ENCODE measurements at regions not wholly inside any gene's neighbourhood (a gene's known extent, or its start where the extent isn't known, plus 50 kb on each side); places are given as distances from the start of the nearest gene placed in this dataset.

- H3K79me1 ChIP-seq (ENCODE audit: low read length), result no peaks in the 10 kb centered on the region
Observed at GRCh38 chr10:44506386-44506785, 121.5 kb upstream of the CXCL12 start.

GRCh38 chr10:44510379-44511115 is 125.7 kb upstream of the CXCL12 start:
- Histone ChIP-seq H3K14ac (ENCODE audit: low read length) (no peak overlapping the region), H4K8ac (ENCODE audit: low read depth, low read length) (no peak overlapping the region), H2BK120ac (ENCODE audit: insufficient read depth, low read length, poor library complexity) (no peak overlapping the region), H3K36me3 (ENCODE audit: control insufficient read depth in 1 of 2, insufficient read depth in 2 of 2, low read length in 2 of 2) (no peaks in the 10 kb centered on the region), H2BK12ac (ENCODE audit: low read length) (no peak overlapping the region), H2AK5ac (ENCODE audit: low read length) (no peak overlapping the region), H3K79me2 (ENCODE audit: control insufficient read depth, insufficient read depth, low read length, poor library complexity) (no peaks in the 10 kb centered on the region), H3K18ac (ENCODE audit: low read length) (no peak overlapping the region), H3K27me3 (ENCODE audit: insufficient read depth, low read length) (no peaks in the 10 kb centered on the region), H3K79me1 (ENCODE audit: low read length) (no peaks in the 10 kb centered on the region), H2BK5ac (ENCODE audit: low read depth, low read length, poor library complexity) (no peak overlapping the region), H3K9ac (ENCODE audit: low read length) (no peak overlapping the region), H3K4me1 (ENCODE audit: control insufficient read depth in 1 of 2, insufficient read depth in 2 of 2, low read length in 2 of 2) (no peaks in the 10 kb centered on the region), H4K12ac (ENCODE audit: low read depth, low read length) (no peak overlapping the region), H2AFZ (ENCODE audit: insufficient read depth, low read length, poor library complexity) (no peak overlapping the region), H3K4me3 (ENCODE audit: low read depth, low read length) (no peak overlapping the region), H4K91ac (ENCODE audit: low read depth, low read length) (no peak overlapping the region), H3K4ac (ENCODE audit: low read depth, low read length) (no peak overlapping the region), H3K23ac (ENCODE audit: low read length) (no peak overlapping the region), H3K9me3 (ENCODE audit: insufficient read depth, low read depth, low read length) (no peaks in the 10 kb centered on the region), H3K4me2 (ENCODE audit: low read length) (no peak overlapping the region), H3K27ac (ENCODE audit: low read depth, low read length) (no peak overlapping the region)
- no peak for DNase-seq
- WGBS (ENCODE audit: extremely low coverage, insufficient coverage, insufficient read length), result no CpG with 5 or more reads among the region's 6 CpGs

More at GRCh38 chr10:44506386-44506785, 121.5 kb upstream of the CXCL12 start:
- no peaks in the 10 kb centered on the region for H3K4me1 ChIP-seq (ENCODE audit: control insufficient read depth in 1 of 2, insufficient read depth in 2 of 2, low read length in 2 of 2)
- H3K4me2 ChIP-seq (ENCODE audit: low read length), result no peak overlapping the region
- no peak overlapping the region for H3K9ac ChIP-seq (ENCODE audit: low read length)
- no peaks in the 10 kb centered on the region for H3K36me3 ChIP-seq (ENCODE audit: control insufficient read depth in 1 of 2, insufficient read depth in 2 of 2, low read length in 2 of 2)
- H3K18ac ChIP-seq (ENCODE audit: low read length), result no peak overlapping the region
- no peak overlapping the region for H4K91ac ChIP-seq (ENCODE audit: low read depth, low read length)
- no peak overlapping the region for H3K23ac ChIP-seq (ENCODE audit: low read length)
- H3K4ac ChIP-seq (ENCODE audit: low read depth, low read length), result no peak overlapping the region
- H3K79me2 ChIP-seq (ENCODE audit: control insufficient read depth, insufficient read depth, low read length, poor library complexity), result no peaks in the 10 kb centered on the region
- DNase-seq, result no peak
- H2BK5ac ChIP-seq (ENCODE audit: low read depth, low read length, poor library complexity), result no peak overlapping the region
- H3K14ac ChIP-seq (ENCODE audit: low read length), result no peak overlapping the region
- H3K4me3 ChIP-seq (ENCODE audit: low read depth, low read length), result no peak overlapping the region
- H4K8ac ChIP-seq (ENCODE audit: low read depth, low read length), result no peak overlapping the region
- no peak overlapping the region for H2BK120ac ChIP-seq (ENCODE audit: insufficient read depth, low read length, poor library complexity)
- H4K12ac ChIP-seq (ENCODE audit: low read depth, low read length), result no peak overlapping the region
- H3K27ac ChIP-seq (ENCODE audit: low read depth, low read length), result no peak overlapping the region
- no CpG with 5 or more reads among the region's 3 CpGs for WGBS (ENCODE audit: extremely low coverage, insufficient coverage, insufficient read length)
- H2AK5ac ChIP-seq (ENCODE audit: low read length), result no peak overlapping the region
- H2BK12ac ChIP-seq (ENCODE audit: low read length), result no peak overlapping the region
- H3K27me3 ChIP-seq (ENCODE audit: insufficient read depth, low read length), result no peaks in the 10 kb centered on the region
- no peaks in the 10 kb centered on the region for H3K9me3 ChIP-seq (ENCODE audit: insufficient read depth, low read depth, low read length)
- no peak overlapping the region for H2AFZ ChIP-seq (ENCODE audit: insufficient read depth, low read length, poor library complexity)

GRCh38 chr10:44511166-44511565 is 126.3 kb upstream of the CXCL12 start:
- H3K4ac ChIP-seq (ENCODE audit: low read depth, low read length), result no peak overlapping the region
- H3K18ac ChIP-seq (ENCODE audit: low read length), result no peak overlapping the region
- H3K79me2 ChIP-seq (ENCODE audit: control insufficient read depth, insufficient read depth, low read length, poor library complexity), result no peaks in the 10 kb centered on the region
- no peak overlapping the region for H2BK12ac ChIP-seq (ENCODE audit: low read length)
- no peak overlapping the region for H3K4me2 ChIP-seq (ENCODE audit: low read length)
- no peak overlapping the region for H3K9ac ChIP-seq (ENCODE audit: low read length)
- no peak overlapping the region for H3K27ac ChIP-seq (ENCODE audit: low read depth, low read length)
- H4K91ac ChIP-seq (ENCODE audit: low read depth, low read length), result no peak overlapping the region
- no peak overlapping the region for H4K12ac ChIP-seq (ENCODE audit: low read depth, low read length)
- no peaks in the 10 kb centered on the region for H3K9me3 ChIP-seq (ENCODE audit: insufficient read depth, low read depth, low read length)
- H3K27me3 ChIP-seq (ENCODE audit: insufficient read depth, low read length), result no peaks in the 10 kb centered on the region
- no peaks in the 10 kb centered on the region for H3K4me1 ChIP-seq (ENCODE audit: control insufficient read depth in 1 of 2, insufficient read depth in 2 of 2, low read length in 2 of 2)
- no peak overlapping the region for H4K8ac ChIP-seq (ENCODE audit: low read depth, low read length)
- H3K23ac ChIP-seq (ENCODE audit: low read length), result no peak overlapping the region
- no peak overlapping the region for H3K14ac ChIP-seq (ENCODE audit: low read length)
- DNase-seq, result no peak
- no CpG with 5 or more reads among the region's 2 CpGs for WGBS (ENCODE audit: extremely low coverage, insufficient coverage, insufficient read length)
- no peaks in the 10 kb centered on the region for H3K79me1 ChIP-seq (ENCODE audit: low read length)
- H3K4me3 ChIP-seq (ENCODE audit: low read depth, low read length), result no peak overlapping the region
- H3K36me3 ChIP-seq (ENCODE audit: control insufficient read depth in 1 of 2, insufficient read depth in 2 of 2, low read length in 2 of 2), result no peaks in the 10 kb centered on the region
- no peak overlapping the region for H2AK5ac ChIP-seq (ENCODE audit: low read length)
- no peak overlapping the region for H2BK120ac ChIP-seq (ENCODE audit: insufficient read depth, low read length, poor library complexity)
- H2AFZ ChIP-seq (ENCODE audit: insufficient read depth, low read length, poor library complexity), result no peak overlapping the region
- H2BK5ac ChIP-seq (ENCODE audit: low read depth, low read length, poor library complexity), result no peak overlapping the region

GRCh38 chr10:44511601-44512000 is 126.7 kb upstream of the CXCL12 start:
- no peak overlapping the region for H2BK5ac ChIP-seq (ENCODE audit: low read depth, low read length, poor library complexity)
- no peak overlapping the region for H3K4ac ChIP-seq (ENCODE audit: low read depth, low read length)
- H3K79me1 ChIP-seq (ENCODE audit: low read length), result no peaks in the 10 kb centered on the region
- H2BK120ac ChIP-seq (ENCODE audit: insufficient read depth, low read length, poor library complexity), result no peak overlapping the region
- no peak for DNase-seq
- no peak overlapping the region for H3K27ac ChIP-seq (ENCODE audit: low read depth, low read length)
- H3K18ac ChIP-seq (ENCODE audit: low read length), result no peak overlapping the region
- H3K4me1 ChIP-seq (ENCODE audit: control insufficient read depth in 1 of 2, insufficient read depth in 2 of 2, low read length in 2 of 2), result no peaks in the 10 kb centered on the region
- H2AK5ac ChIP-seq (ENCODE audit: low read length), result no peak overlapping the region
- H3K9me3 ChIP-seq (ENCODE audit: insufficient read depth, low read depth, low read length), result no peaks in the 10 kb centered on the region
- no peaks in the 10 kb centered on the region for H3K27me3 ChIP-seq (ENCODE audit: insufficient read depth, low read length)
- no peaks in the 10 kb centered on the region for H3K79me2 ChIP-seq (ENCODE audit: control insufficient read depth, insufficient read depth, low read length, poor library complexity)
- H3K4me2 ChIP-seq (ENCODE audit: low read length), result no peak overlapping the region
- no peak overlapping the region for H2BK12ac ChIP-seq (ENCODE audit: low read length)
- H4K12ac ChIP-seq (ENCODE audit: low read depth, low read length), result no peak overlapping the region
- no peak overlapping the region for H3K9ac ChIP-seq (ENCODE audit: low read length)
- H3K23ac ChIP-seq (ENCODE audit: low read length), result no peak overlapping the region
- H3K4me3 ChIP-seq (ENCODE audit: low read depth, low read length), result no peak overlapping the region
- H4K8ac ChIP-seq (ENCODE audit: low read depth, low read length), result no peak overlapping the region
- no peak overlapping the region for H2AFZ ChIP-seq (ENCODE audit: insufficient read depth, low read length, poor library complexity)
- no peak overlapping the region for H4K91ac ChIP-seq (ENCODE audit: low read depth, low read length)
- no peak overlapping the region for H3K14ac ChIP-seq (ENCODE audit: low read length)
- WGBS (ENCODE audit: extremely low coverage, insufficient coverage, insufficient read length), result no CpG with 5 or more reads among the region's 2 CpGs
- no peaks in the 10 kb centered on the region for H3K36me3 ChIP-seq (ENCODE audit: control insufficient read depth in 1 of 2, insufficient read depth in 2 of 2, low read length in 2 of 2)

Data from trophoblast cell (in vitro differentiated cells and primary cell).